Ishikawa (cell line): ENCODE measurements at regions not wholly inside any gene's neighbourhood (a gene's known extent, or its start where the extent isn't known, plus 50 kb on each side); places are given as distances from the start of the nearest gene placed in this dataset.

Source experiments
- CEBPB ChIP-seq: IDR thresholded peaks from 2 replicates; pipeline ENCODE4 v1.6.1; 2012
- CREB1 ChIP-seq: IDR thresholded peaks from 2 replicates; pipeline ENCODE4 v1.6.1; 2012; ENCODE audit warnings: low read depth
- EP300 ChIP-seq: IDR thresholded peaks from 2 replicates; pipeline ENCODE4 v1.6.1; 2012; ENCODE audit warnings: borderline replicate concordance
- FOXM1 ChIP-seq: IDR thresholded peaks from 2 replicates; pipeline ENCODE4 v1.6.1; 2012; ENCODE audit warnings: low read depth, borderline replicate concordance
- NFIC ChIP-seq: IDR thresholded peaks from 2 replicates; pipeline ENCODE4 v1.6.1; 2012
- RAD21 ChIP-seq: IDR thresholded peaks from 2 replicates; pipeline ENCODE4 v1.6.1; 2012; ENCODE audit warnings: low read depth
- TAF1 ChIP-seq: IDR thresholded peaks from 2 replicates; pipeline ENCODE4 v1.6.1; 2012; ENCODE audit warnings: low read depth, mild to moderate bottlenecking
- TCF12 ChIP-seq: IDR thresholded peaks from 2 replicates; pipeline ENCODE4 v1.6.1; 2012; ENCODE audit warnings: low read depth
- TEAD4 ChIP-seq: IDR thresholded peaks from 2 replicates; pipeline ENCODE4 v1.6.1; 2012
- YY1 ChIP-seq: IDR thresholded peaks from 2 replicates; pipeline ENCODE4 v1.6.1; 2012; ENCODE audit warnings: low read depth
- ZBTB7A ChIP-seq: IDR thresholded peaks from 2 replicates; pipeline ENCODE4 v1.6.1; 2012; ENCODE audit warnings: low read depth
- TF ChIP-seq, protein P1 (sequence below): IDR thresholded peaks from 2 replicates; pipeline ENCODE4 v1.6.1; 2012
- TF ChIP-seq, protein P2 (sequence below): IDR thresholded peaks from 2 replicates; pipeline ENCODE4 v1.6.1; 2012; ENCODE audit warnings: low read depth, mild to moderate bottlenecking

DNA sequence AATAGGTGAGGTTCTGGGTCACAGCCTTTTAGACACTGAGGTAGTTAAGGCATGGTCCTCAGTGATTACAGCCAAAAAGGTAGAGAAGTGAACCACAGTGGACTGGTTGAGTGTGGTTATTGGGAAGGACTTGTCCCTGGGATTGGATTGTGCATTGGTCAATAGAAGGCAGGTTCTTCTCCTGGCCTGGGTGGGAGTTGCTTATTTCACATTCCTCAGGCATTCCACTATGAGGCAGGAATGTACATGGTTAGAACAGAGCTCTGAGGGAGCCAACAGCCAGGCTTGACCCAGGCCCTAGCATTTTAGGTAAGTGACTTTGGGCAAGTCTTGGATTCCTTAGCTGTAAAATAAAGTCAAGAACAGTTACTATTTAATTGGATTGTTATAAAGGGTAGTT lies 97.9 kb upstream of the MARK1 start:
- peak; percentile 79 for TF ChIP-seq TEAD4
- no peak for TF ChIP-seq TCF12

DNA sequence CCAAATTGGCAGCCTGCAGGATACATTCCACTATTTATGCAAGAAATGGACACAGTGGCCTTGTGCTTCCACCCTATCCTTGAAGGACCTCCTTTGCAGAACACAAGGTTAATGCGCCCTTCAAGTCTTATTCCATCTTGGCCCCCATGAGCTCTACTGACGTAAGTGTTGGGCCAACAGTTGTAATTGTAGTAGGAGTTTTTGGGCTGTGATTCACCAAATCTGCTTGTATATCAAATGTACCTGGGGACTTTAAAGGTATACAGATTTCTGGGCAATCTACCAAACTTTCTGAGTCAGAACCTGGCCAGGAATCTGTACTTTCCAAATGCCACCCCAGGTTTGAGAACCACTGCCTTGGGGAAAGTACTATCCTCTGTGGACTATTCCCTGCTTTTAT lies 100.9 kb upstream of the MARK1 start:
- TF ChIP-seq EP300: no peak
- TF ChIP-seq TCF12: no peak
- no peak for TF ChIP-seq CEBPB
- peak; percentile 48; the same call in 1 of the 2 replicates for TF ChIP-seq NFIC
- TF ChIP-seq, protein P1, sequence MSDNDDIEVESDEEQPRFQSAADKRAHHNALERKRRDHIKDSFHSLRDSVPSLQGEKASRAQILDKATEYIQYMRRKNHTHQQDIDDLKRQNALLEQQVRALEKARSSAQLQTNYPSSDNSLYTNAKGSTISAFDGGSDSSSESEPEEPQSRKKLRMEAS: no peak

DNA sequence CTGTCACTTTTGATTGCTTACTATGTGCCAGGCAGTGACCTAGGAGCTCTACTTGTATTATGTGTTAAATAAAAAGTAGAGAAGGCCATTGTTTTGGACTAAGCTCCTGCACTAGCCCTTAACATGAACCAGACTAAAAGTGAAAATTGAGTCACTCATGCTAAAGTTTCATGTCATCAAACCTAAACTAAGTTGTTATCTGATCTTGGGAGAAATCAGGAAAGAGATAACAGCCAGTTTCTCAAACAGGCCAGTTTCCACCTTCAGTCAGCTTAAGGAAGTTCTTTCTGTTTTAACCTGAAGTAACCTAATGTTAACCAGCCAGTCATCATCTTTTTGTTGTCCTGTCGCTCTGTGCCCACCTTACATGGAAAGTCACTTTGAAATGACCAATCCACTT lies 102.1 kb upstream of the MARK1 start:
- TF ChIP-seq TCF12 (no peak), YY1 (no peak), TEAD4 (no peak), EP300 (no peak), TAF1 (no peak), CREB1 (no peak)
- TF ChIP-seq, protein P2, sequence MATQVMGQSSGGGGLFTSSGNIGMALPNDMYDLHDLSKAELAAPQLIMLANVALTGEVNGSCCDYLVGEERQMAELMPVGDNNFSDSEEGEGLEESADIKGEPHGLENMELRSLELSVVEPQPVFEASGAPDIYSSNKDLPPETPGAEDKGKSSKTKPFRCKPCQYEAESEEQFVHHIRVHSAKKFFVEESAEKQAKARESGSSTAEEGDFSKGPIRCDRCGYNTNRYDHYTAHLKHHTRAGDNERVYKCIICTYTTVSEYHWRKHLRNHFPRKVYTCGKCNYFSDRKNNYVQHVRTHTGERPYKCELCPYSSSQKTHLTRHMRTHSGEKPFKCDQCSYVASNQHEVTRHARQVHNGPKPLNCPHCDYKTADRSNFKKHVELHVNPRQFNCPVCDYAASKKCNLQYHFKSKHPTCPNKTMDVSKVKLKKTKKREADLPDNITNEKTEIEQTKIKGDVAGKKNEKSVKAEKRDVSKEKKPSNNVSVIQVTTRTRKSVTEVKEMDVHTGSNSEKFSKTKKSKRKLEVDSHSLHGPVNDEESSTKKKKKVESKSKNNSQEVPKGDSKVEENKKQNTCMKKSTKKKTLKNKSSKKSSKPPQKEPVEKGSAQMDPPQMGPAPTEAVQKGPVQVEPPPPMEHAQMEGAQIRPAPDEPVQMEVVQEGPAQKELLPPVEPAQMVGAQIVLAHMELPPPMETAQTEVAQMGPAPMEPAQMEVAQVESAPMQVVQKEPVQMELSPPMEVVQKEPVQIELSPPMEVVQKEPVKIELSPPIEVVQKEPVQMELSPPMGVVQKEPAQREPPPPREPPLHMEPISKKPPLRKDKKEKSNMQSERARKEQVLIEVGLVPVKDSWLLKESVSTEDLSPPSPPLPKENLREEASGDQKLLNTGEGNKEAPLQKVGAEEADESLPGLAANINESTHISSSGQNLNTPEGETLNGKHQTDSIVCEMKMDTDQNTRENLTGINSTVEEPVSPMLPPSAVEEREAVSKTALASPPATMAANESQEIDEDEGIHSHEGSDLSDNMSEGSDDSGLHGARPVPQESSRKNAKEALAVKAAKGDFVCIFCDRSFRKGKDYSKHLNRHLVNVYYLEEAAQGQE: no peak

DNA sequence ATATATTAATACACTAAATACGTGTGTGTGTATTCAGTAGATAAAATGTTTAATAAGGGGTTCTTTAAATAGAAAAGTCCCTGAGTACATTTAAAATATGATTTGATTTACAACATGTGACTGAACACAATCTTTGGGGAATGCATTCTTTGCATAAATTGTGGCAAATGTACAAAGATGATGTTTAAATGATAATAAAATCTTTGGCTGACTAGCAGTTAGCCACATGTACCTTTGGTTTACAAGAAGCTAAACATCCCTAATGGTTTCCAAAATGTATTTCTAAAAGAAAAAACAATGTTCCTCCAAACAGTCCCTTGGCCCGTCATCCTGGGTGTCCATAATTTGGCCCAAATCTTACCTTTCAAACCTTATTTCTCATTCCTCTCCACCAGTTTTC lies 106.4 kb upstream of the MARK1 start:
- TF ChIP-seq NFIC (no peak), TAF1 (no peak), ZBTB7A (no peak), CREB1 (no peak), CEBPB (no peak), FOXM1 (no peak), TEAD4 (no peak), RAD21 (no peak), EP300 (no peak), TCF12 (no peak), YY1 (no peak)
- TF ChIP-seq, protein P2: no peak

DNA sequence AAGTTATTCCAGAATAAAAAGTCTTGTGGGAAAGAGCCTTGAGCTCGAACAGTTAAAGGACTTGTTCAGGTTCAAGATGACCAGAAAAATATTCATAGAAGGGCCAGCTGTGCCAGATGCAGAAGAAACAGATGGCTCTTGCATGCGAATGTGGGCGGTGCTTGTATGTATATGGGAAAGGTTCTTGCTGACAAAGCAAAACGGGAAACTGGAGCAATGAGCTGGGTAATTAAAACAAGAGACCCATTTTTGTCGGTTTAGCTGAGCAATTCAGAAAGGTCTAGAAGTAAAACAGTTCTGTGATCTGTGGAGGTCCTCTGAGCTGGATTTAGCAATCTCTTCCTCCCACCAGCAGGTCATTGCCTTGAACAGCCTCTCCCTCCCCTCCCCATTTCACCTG lies 107.2 kb upstream of the MARK1 start:
- TF ChIP-seq RAD21: no peak
- TF ChIP-seq NFIC: no peak
- TF ChIP-seq, protein P2: no peak

DNA sequence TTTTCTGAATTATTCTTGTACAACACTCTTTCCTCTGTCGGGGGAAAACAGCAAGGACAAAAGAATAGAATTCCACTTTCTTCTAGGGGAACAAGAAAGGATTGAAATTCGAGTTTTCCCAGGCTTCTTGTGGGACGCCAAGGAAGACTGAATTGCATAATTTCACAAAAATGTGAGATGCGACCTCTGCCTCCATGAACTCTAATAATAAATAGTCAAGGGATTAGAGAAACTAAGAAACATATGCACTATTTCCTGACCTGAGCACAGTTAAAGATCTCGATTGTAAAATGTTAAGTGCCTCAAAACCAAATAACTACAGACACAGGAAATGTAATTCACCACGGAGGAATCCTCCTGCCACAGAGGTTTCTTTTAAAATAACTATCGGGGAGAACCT lies 117.3 kb upstream of the MARK1 start:
- TF ChIP-seq CEBPB (no peak), EP300 (no peak), ZBTB7A (no peak), TAF1 (no peak), RAD21 (no peak), TCF12 (no peak), FOXM1 (no peak), TEAD4 (no peak)

DNA sequence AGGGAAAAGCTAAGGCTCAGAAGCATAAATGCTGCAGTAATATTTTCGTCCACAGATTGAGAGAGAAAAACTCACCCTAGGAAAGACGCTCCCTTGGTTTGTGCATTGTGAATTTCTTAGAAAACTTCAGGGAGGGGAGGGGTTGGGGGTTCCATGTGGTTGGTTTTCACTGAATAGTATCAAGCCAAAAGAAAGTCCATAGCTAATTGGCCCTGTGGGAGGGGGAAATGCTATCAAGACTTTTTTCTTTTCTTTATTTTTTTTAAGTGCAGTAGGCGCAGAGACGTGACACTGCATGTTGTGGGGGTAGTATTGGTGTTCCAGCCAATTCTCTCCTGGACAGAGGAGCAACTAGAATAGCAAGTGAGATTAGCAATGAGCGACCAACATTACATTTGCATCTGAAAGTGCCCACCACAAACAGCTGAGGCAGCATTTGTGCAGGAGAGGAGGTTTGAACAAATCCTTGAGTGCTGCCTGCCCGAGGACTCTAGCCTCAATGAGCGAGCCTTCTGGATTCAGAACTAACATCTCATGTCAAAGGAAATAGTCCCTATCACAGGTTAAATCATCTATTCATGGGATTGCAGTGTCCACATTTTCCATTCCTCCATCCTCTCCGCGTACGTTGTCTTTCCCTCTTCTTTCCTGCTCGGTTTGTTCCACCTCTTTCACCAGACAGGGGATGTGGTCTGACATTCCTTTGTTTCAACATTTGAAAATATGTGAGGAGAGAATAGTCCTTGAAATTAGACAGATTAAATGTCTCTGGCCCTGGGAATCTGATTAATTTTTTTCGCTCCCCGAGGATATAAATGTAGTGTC lies 118.0 kb upstream of the MARK1 start:
- TF ChIP-seq NFIC: no peak
